A549 (cell line): ENCODE measurements at regions not wholly inside any gene's neighbourhood (a gene's known extent, or its start where the extent isn't known, plus 50 kb on each side); places are given as distances from the start of the nearest gene placed in this dataset.

Source experiments
- ATAC-seq, 2 experiments: fragments of 200-7000 bp in 1 of 2; fragments of >200 bp in 1 of 2; cut with Nextera tagmentation in 1 of 2; cut with Tn5 transposase in 1 of 2; 3 replicates each; pipeline versions ENCODE4 v1.8.0 to v1.9.1; 2018 to 2020; ENCODE audit warnings: mild to moderate bottlenecking in 1 of 2, moderate library complexity in 1 of 2
- CTCF ChIA-PET: fragments of 300-600 bp; sonication (Branson Sonifier 250); formaldehyde crosslinking; extraction: SDS; loops from one replicate; lab custom pipeline; 2021; ENCODE audit warnings: antibody characterized with exemption, inconsistent platforms; lab: Yijun Ruan, JAX
- POLR2A ChIA-PET: fragments of 350-600 bp; formaldehyde crosslinking; extraction: SDS; loops from one replicate; lab custom pipeline; 2021; ENCODE audit warnings: antibody characterized with exemption, inconsistent platforms; lab: Yijun Ruan, JAX
- DNase-seq, 2 experiments: peaks; one replicate each; pipeline versions ENCODE4 v3.0.0 to v3.0.0-alpha.2; 2011 to 2016; ENCODE audit warnings: low read depth in 1 of 2, low spot score in 1 of 2
- FAIRE-seq: peaks from 2 replicates; lab custom pipeline; 2011; peaks lifted over from hg19 to GRCh38; lab: Jason Lieb, UNC
- H3K27ac ChIP-seq, 2 experiments: fragments of >200 bp; sonication (Bioruptor Twin); formaldehyde crosslinking; 3 replicates each; pipeline ENCODE4 v1.5.1; 2016 to 2017
- H3K4me1 ChIP-seq: fragments of >200 bp; sonication (Bioruptor Twin); formaldehyde crosslinking; 3 replicates; pipeline ENCODE4 v1.6.1; 2016
- H3K4me2 ChIP-seq: fragments of >200 bp; sonication (Bioruptor Twin); formaldehyde crosslinking; 3 replicates; pipeline ENCODE4 v1.6.1; 2016
- H3K4me3 ChIP-seq: fragments of >200 bp; sonication (Bioruptor Twin); formaldehyde crosslinking; 3 replicates; pipeline ENCODE4 v1.5.1; 2016
- H3K9me3 ChIP-seq: fragments of >200 bp; sonication (Bioruptor Twin); formaldehyde crosslinking; 3 replicates; pipeline ENCODE4 v1.6.1; 2016
- CEBPB ChIP-seq, 2 experiments: fragments of >200 bp in 1 of 2; sonication (Bioruptor Twin) in 1 of 2; formaldehyde crosslinking in 1 of 2; IDR thresholded peaks; 2 replicates each; pipeline ENCODE4 v1.6.1; 2012 to 2016
- CHD2 ChIP-seq: fragments of 150-350 bp; IDR thresholded peaks from 2 replicates; pipeline ENCODE4 v1.6.1; 2014; ENCODE audit warnings: low read length; ENCODE audit not compliant: partially characterized antibody
- EHMT2 ChIP-seq: fragments of 200-600 bp; sonication (generic); IDR thresholded peaks from 2 replicates; pipeline ENCODE4 v1.6.1; 2016; ENCODE audit warnings: antibody characterized with exemption, low read depth, mild to moderate bottlenecking, moderate library complexity
- ESRRA ChIP-seq: fragments of 150-350 bp; IDR thresholded peaks from 2 replicates; pipeline ENCODE4 v1.6.1; 2014; ENCODE audit warnings: mild to moderate bottlenecking, low read length, borderline replicate concordance
- GATA3 ChIP-seq: IDR thresholded peaks from 2 replicates; pipeline ENCODE4 v1.6.1; 2012; ENCODE audit warnings: borderline replicate concordance
- HDAC2 ChIP-seq: fragments of 200-600 bp; sonication (generic); IDR thresholded peaks from 2 replicates; pipeline ENCODE4 v1.6.1; 2016
- HOXB13 ChIP-seq: fragments of 250-450 bp; sonication (Bioruptor Pico); IDR thresholded peaks from 2 replicates; pipeline ENCODE4 v1.5.0; 2020; ENCODE audit warnings: low read depth, mild to moderate bottlenecking, moderate library complexity
- JUN ChIP-seq, 2 experiments: fragments of >200 bp; sonication (Bioruptor Twin); formaldehyde crosslinking; IDR thresholded peaks; 2 replicates in 1 of 2; 3 replicates in 1 of 2; pipeline ENCODE4 v1.6.1; 2016 to 2017
- MAZ ChIP-seq: fragments of 150-350 bp; IDR thresholded peaks from 2 replicates; pipeline ENCODE4 v1.6.1; 2014; ENCODE audit warnings: antibody characterized with exemption, low read depth, low read length, borderline replicate concordance
- NPAS2 ChIP-seq: fragments of 250-450 bp; sonication (Bioruptor Pico); IDR thresholded peaks from 2 replicates; pipeline ENCODE4 v1.8.0; 2022; ENCODE audit warnings: mild to moderate bottlenecking, moderate library complexity, borderline replicate concordance
- SREBF2 ChIP-seq: fragments of 450-650 bp; IDR thresholded peaks from 2 replicates; pipeline ENCODE4 v1.6.1; 2014; ENCODE audit warnings: mild to moderate bottlenecking, moderate library complexity
- TP53 ChIP-seq: fragments of 250-450 bp; sonication (Bioruptor Pico); IDR thresholded peaks from 2 replicates; pipeline ENCODE4 v1.5.0; 2021; ENCODE audit warnings: mild to moderate bottlenecking, moderate library complexity
- ZFP36 ChIP-seq: fragments of 450-650 bp; IDR thresholded peaks from 2 replicates; pipeline ENCODE4 v1.6.1; 2014; ENCODE audit warnings: borderline replicate concordance; ENCODE audit not compliant: partially characterized antibody
- ZNF302 ChIP-seq: fragments of 250-450 bp; sonication (Bioruptor Pico); IDR thresholded peaks from 2 replicates; pipeline ENCODE4 v1.9.0; 2021; ENCODE audit warnings: inconsistent platforms, mild to moderate bottlenecking, moderate library complexity
- WGBS: methylation state at CpG from one replicate; pipeline ENCODE4 v1.1.6; 2017; ENCODE audit errors: missing lambda C conversion rate; 5-methylcytosine and 5-hydroxymethylcytosine counted together
- TF ChIP-seq, protein P1 (sequence below): fragments of 250-450 bp; sonication (Bioruptor Pico); IDR thresholded peaks from 2 replicates; pipeline ENCODE4 v1.5.0; 2021; ENCODE audit warnings: mild to moderate bottlenecking, moderate library complexity, borderline replicate concordance
- TF ChIP-seq, protein P2 (sequence below): IDR thresholded peaks from 2 replicates; pipeline ENCODE4 v1.6.1; 2012
- TF ChIP-seq, protein P3 (sequence below): fragments of 150-350 bp; IDR thresholded peaks from 2 replicates; pipeline ENCODE4 v1.6.1; 2014; ENCODE audit warnings: low read depth, mild to moderate bottlenecking, low read length
- TF ChIP-seq, protein P4 (sequence below): fragments of >200 bp; sonication (Bioruptor Twin); formaldehyde crosslinking; IDR thresholded peaks from 3 replicates; pipeline ENCODE4 v1.5.1; 2016

DNA sequence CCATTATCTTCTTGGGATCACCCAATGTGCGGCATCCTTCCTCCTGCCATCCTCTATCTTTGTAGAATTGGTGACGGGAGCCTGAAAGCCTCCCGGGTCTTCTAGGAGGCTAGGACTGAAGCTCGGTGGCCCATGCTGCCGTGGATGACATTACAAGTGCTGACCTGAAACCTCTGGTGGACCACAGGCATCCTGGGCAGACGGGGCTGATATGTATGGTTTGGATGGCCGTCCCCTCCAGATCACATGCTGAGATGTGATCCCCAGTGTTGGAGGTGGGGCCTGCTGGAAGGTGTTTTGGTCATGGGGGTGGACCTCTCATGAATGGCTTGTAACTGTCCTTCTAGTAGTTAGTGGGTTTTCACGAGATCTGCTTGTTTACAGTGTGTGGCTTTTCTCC is 1525.8 kb downstream of the BRD1 start:
- Histone ChIP-seq H3K4me2 (no peak overlapping the region), H3K4me3 (no peak overlapping the region), H3K9me3 (no peaks in the 10 kb centered on the region), H3K4me1 (no peaks in the 10 kb centered on the region), H3K27ac (no peak overlapping the region)
- no peak for ATAC-seq
- ChIA-PET POLR2A (no interaction called here), CTCF (no interaction called here)
- TF ChIP-seq, protein P1, sequence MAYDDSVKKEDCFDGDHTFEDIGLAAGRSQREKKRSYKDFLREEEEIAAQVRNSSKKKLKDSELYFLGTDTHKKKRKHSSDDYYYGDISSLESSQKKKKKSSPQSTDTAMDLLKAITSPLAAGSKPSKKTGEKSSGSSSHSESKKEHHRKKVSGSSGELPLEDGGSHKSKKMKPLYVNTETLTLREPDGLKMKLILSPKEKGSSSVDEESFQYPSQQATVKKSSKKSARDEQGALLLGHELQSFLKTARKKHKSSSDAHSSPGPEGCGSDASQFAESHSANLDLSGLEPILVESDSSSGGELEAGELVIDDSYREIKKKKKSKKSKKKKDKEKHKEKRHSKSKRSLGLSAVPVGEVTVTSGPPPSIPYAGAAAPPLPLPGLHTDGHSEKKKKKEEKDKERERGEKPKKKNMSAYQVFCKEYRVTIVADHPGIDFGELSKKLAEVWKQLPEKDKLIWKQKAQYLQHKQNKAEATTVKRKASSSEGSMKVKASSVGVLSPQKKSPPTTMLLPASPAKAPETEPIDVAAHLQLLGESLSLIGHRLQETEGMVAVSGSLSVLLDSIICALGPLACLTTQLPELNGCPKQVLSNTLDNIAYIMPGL (CRISPR knock-in tag), result no peak
- TF ChIP-seq, protein P2, sequence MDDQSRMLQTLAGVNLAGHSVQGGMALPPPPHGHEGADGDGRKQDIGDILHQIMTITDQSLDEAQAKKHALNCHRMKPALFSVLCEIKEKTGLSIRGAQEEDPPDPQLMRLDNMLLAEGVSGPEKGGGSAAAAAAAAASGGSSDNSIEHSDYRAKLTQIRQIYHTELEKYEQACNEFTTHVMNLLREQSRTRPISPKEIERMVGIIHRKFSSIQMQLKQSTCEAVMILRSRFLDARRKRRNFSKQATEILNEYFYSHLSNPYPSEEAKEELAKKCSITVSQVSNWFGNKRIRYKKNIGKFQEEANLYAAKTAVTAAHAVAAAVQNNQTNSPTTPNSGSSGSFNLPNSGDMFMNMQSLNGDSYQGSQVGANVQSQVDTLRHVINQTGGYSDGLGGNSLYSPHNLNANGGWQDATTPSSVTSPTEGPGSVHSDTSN, result no peak
- TF ChIP-seq CHD2 (no peak), NPAS2 (no peak), TP53 (CRISPR knock-in tag) (no peak), CEBPB (IDR thresholded peaks at IDR 0.05) (no peak), MAZ (no peak), ZFP36 (no peak), GATA3 (no peak), ZNF302 (no peak), EHMT2 (no peak), JUN (IDR thresholded peaks at IDR 0.05) (no peak), SREBF2 (no peak)
- TF ChIP-seq, protein P3, sequence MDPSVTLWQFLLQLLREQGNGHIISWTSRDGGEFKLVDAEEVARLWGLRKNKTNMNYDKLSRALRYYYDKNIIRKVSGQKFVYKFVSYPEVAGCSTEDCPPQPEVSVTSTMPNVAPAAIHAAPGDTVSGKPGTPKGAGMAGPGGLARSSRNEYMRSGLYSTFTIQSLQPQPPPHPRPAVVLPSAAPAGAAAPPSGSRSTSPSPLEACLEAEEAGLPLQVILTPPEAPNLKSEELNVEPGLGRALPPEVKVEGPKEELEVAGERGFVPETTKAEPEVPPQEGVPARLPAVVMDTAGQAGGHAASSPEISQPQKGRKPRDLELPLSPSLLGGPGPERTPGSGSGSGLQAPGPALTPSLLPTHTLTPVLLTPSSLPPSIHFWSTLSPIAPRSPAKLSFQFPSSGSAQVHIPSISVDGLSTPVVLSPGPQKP, result no peak
- TF ChIP-seq, protein P4, sequence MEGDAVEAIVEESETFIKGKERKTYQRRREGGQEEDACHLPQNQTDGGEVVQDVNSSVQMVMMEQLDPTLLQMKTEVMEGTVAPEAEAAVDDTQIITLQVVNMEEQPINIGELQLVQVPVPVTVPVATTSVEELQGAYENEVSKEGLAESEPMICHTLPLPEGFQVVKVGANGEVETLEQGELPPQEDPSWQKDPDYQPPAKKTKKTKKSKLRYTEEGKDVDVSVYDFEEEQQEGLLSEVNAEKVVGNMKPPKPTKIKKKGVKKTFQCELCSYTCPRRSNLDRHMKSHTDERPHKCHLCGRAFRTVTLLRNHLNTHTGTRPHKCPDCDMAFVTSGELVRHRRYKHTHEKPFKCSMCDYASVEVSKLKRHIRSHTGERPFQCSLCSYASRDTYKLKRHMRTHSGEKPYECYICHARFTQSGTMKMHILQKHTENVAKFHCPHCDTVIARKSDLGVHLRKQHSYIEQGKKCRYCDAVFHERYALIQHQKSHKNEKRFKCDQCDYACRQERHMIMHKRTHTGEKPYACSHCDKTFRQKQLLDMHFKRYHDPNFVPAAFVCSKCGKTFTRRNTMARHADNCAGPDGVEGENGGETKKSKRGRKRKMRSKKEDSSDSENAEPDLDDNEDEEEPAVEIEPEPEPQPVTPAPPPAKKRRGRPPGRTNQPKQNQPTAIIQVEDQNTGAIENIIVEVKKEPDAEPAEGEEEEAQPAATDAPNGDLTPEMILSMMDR, result no peak
- DNase-seq, result no peak
- FAIRE-seq, result no peak
- WGBS, result 89% methylated on average over 6 of the region's 8 CpGs

- WGBS, result 82% methylated on average over 11 of the region's 11 CpGs
- Histone ChIP-seq H3K9me3 (no peaks in the 10 kb centered on the region), H3K4me3 (no peak overlapping the region), H3K27ac (no peak overlapping the region), H3K4me1 (no peaks in the 10 kb centered on the region), H3K4me2 (no peak overlapping the region)
- ATAC-seq (no peak), FAIRE-seq (no peak), DNase-seq (no peak)
- TF ChIP-seq, protein P2, result no peak
- TF ChIP-seq HOXB13 (CRISPR knock-in tag) (no peak), HDAC2 (no peak), ESRRA (no peak)
- CTCF ChIA-PET, result no interaction called here
- POLR2A ChIA-PET, result no interaction called here
These were observed 1526.3 kb downstream of the BRD1 start for GRCh38 chr22:48301421-48301820.
